Coronary artery (tissue), 2 donors: ENCODE measurements at regions not wholly inside any gene's neighbourhood (a gene's known extent, or its start where the extent isn't known, plus 50 kb on each side); places are given as distances from the start of the nearest gene placed in this dataset.
"Not testable (repeated sequence)": the region's sequence is repeated elsewhere in the genome, so short reads cannot be mapped to it uniquely, and the experiment has no call there.

Source experiments
- DNase-seq: peaks from one replicate; pipeline ENCODE4 v3.0.0-alpha.2; 2017; ENCODE audit warnings: low spot score
- H3K27ac ChIP-seq, 2 donors: fragments of 200-600 bp; sonication (generic); one replicate each; pipeline ENCODE4 v1.5.1; 2016 to 2019
- H3K4me3 ChIP-seq: fragments of 200-600 bp; sonication (generic); 2 replicates; pipeline ENCODE4 v1.5.1; 2016; ENCODE audit warnings: mild to moderate bottlenecking, moderate library complexity
- CTCF ChIP-seq: fragments of 200-600 bp; sonication (generic); IDR thresholded peaks from one replicate; pipeline ENCODE4 v1.5.1; 2019; ENCODE audit warnings: antibody characterized with exemption

- TF ChIP-seq CTCF, result no peak
- H3K27ac ChIP-seq, result no peak overlapping the region
Observed at GRCh38 chr11:100600941-100601340, 86.1 kb upstream of the ARHGAP42 start.

GRCh38 chr11:100602716-100603115 lies 84.4 kb upstream of the ARHGAP42 start:
- DNase-seq, result no peak
- H3K27ac ChIP-seq, result no peak overlapping the region

More at GRCh38 chr11:100600941-100601340, 86.1 kb upstream of the ARHGAP42 start:
- no peak for DNase-seq
- H3K4me3 ChIP-seq, result no peak overlapping the region

GRCh38 chr11:100607761-100608160 lies 79.3 kb upstream of the ARHGAP42 start:
- DNase-seq, H3K27ac ChIP-seq, H3K4me3 ChIP-seq: not testable (repeated sequence)

More at GRCh38 chr11:100602716-100603115, 84.4 kb upstream of the ARHGAP42 start:
- no peak overlapping the region for H3K4me3 ChIP-seq
- no peak for TF ChIP-seq CTCF

- DNase-seq, result no peak
- Histone ChIP-seq H3K27ac (no peak overlapping the region), H3K4me3 (no peak overlapping the region)
- no peak for TF ChIP-seq CTCF
Observed at GRCh38 chr11:100612766-100613165, 74.3 kb upstream of the ARHGAP42 start.

- DNase-seq, result no peak
- no peak for TF ChIP-seq CTCF
- no peak overlapping the region for H3K4me3 ChIP-seq
- no peak overlapping the region for H3K27ac ChIP-seq
Observed at GRCh38 chr11:100618914-100619313, 68.2 kb upstream of the ARHGAP42 start.

GRCh38 chr11:100619484-100619883 lies 67.6 kb upstream of the ARHGAP42 start:
- Histone ChIP-seq H3K27ac (no peak overlapping the region), H3K4me3 (no peak overlapping the region)
- TF ChIP-seq CTCF, result no peak
- no peak for DNase-seq

- no peak for TF ChIP-seq CTCF
- no peak overlapping the region for H3K27ac ChIP-seq
- H3K4me3 ChIP-seq, result no peak overlapping the region
- no peak for DNase-seq
Observed at GRCh38 chr11:100622404-100622803, 64.7 kb upstream of the ARHGAP42 start.

- no peak overlapping the region for H3K27ac ChIP-seq
- DNase-seq, result no peak
- no peak overlapping the region for H3K4me3 ChIP-seq
- no peak for TF ChIP-seq CTCF
Observed at GRCh38 chr11:100624346-100624745, 62.7 kb upstream of the ARHGAP42 start.
